GM12801 (cell line): ENCODE measurements at regions not wholly inside any gene's neighbourhood (a gene's known extent, or its start where the extent isn't known, plus 50 kb on each side); places are given as distances from the start of the nearest gene placed in this dataset.

Experiments used
- TF ChIP-seq, protein P1 (sequence below): IDR thresholded peaks from one replicate; pipeline ENCODE4 v1.5.1; 2011; ENCODE audit warnings: control low read depth; ENCODE audit not compliant: insufficient read length; ENCODE audit errors: extremely low read depth

DNA sequence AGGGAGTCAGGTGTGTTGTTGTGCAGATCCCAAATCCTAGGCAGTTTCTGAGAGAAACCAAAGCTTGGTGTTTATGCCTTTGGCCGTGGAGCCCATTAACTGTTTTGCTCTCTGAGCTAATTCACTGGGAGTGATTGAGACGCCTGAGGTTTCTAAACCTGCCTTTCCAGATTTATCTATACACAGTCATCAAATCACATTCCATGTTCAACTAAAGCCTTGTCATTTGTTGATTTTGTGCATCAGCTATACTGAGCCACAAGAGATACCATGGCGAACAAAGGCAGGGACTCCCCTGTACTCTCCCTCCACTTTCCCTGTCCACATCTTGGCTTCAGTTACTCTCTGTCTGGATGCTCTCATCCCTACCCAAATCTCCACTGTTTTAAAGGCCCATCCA, 229.7 kb upstream of the PMEPA1 start:
- TF ChIP-seq, protein P1, sequence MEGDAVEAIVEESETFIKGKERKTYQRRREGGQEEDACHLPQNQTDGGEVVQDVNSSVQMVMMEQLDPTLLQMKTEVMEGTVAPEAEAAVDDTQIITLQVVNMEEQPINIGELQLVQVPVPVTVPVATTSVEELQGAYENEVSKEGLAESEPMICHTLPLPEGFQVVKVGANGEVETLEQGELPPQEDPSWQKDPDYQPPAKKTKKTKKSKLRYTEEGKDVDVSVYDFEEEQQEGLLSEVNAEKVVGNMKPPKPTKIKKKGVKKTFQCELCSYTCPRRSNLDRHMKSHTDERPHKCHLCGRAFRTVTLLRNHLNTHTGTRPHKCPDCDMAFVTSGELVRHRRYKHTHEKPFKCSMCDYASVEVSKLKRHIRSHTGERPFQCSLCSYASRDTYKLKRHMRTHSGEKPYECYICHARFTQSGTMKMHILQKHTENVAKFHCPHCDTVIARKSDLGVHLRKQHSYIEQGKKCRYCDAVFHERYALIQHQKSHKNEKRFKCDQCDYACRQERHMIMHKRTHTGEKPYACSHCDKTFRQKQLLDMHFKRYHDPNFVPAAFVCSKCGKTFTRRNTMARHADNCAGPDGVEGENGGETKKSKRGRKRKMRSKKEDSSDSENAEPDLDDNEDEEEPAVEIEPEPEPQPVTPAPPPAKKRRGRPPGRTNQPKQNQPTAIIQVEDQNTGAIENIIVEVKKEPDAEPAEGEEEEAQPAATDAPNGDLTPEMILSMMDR: no peak

DNA sequence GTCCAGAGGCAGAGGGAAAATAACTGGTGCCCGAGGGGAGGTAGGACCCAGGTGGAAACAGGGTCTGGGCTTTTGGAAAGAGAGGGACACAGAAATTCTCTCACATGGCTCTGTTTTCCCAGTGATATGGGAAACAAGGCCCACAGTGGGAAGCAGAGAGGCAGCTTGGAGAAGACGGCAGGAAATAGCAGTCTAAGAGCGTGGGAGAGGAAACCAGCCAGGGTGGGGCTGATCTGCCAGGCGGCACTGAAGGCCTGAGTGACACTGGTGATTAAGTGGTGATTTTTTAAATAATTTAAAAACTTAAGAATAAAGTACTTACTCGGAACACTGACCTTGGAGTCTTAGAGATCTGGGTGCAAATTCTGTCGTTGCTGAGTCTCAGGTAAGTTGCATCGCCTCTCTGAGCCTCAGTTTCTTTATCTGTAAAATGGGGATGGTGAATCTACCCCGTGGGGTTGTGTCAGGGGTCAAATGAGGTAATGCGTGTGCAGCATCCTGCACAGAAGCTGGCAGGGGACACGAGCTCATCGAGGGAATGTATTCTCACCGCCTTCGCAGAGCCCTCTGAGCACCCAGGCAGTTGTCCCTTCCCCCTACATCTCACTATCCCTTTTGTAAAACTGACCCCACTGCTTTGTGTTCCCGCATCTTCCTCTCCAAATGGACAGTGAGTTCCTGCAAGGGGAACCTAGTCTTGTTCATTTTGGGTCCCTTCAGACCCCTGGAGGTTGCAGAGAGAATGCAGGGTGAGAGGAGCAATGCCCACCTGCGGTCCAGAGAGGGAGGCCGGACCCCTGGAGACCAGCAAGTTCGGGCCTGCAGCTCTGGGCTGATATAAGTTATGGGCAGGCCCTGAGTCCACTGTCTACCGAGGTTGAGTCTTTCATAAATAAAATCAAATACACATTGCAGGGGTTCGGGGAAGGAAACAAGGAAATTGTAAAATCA, 228.6 kb upstream of the PMEPA1 start:
- TF ChIP-seq, protein P1: no peak

DNA sequence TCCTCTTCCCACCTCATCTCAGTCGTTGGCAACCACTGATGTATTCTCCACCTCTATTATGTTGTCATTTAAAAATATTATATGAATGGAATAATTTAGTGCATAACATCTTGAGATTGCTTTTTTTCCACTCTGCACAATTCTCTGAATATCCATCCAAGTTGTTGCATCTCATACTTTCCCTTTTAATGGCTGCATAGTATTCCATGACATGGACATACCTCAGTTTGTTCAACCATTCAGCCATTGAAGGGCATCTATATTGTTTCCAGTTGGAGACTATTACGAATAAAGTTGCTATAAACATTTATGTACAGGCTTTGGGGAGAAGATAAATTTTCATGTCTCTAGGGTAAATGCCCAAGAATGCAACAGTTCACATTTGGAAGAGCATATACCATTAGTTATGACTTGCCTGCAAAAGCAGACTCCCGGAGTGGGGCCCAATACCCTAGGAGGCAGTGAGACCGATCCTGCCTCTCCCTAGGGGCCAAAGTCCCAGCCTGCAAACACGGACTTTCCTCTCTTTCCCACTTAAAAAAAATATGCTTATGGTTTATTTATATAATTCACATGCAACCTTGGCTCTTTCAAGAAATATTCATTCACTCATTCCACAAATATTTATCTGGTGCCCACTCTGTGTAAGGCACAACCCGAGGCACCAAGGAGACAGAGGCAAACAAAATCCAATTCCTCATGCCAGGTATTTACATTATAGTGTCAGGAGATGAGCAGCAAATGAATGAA, 227.0 kb upstream of the PMEPA1 start:
- TF ChIP-seq, protein P1: no peak

DNA sequence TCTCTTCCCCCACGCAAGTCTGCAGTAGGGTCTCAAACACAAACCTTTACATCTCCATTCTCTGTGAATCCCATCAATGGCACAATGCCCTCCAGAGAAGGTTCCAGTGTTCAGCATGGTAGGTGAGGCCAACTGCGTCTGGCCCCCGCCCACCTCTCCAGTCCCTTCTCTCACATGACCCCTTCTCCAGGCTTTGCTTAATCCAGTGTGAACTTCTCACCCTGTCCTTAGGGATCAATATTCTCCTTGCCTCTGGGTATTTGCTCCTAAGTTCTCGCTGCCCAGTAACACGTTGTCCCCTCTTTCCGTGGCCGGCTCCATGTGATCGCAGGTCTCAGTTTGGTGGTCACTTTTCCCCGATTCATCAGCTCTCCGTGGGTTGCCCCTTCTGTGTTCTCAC, 225.1 kb upstream of the PMEPA1 start:
- TF ChIP-seq, protein P1: no peak

DNA sequence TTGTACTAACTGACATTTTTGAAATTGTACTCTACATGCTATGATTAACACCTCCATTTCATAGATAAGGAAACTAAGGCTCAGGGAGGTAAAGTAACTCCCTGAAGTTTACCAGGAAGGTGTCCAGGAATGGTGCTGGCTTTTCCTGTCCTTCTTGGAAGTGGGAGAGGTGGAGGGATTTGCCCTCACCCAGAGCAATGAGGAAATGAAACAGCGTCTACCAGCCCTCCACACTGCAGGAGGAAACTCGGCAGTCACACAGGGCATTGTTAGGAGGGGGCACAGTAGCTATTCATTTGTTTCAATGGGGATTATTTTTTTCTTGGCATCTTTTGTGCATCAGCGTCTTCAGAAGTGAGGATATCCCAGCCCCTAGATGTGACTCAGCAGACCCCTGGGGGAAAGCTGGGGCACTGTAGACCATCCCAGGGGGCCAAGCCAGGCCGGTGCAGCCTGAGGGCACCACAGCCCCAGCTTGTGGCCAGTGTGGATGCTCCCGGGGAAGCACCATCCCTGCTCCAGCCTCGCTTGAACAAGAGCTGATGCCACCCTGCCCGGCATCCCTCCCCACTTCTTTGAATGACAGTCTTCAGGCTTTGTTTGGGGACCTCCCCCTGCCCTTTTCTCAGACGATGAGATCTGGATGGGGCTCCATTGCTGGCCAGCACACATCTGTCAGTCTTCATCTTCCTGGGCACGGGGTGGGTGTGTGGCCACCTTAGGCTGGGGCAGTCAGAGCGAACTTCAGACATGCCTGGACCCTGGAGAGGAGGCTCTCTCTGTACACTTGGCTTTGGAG, 224.4 kb upstream of the PMEPA1 start:
- TF ChIP-seq, protein P1: no peak

DNA sequence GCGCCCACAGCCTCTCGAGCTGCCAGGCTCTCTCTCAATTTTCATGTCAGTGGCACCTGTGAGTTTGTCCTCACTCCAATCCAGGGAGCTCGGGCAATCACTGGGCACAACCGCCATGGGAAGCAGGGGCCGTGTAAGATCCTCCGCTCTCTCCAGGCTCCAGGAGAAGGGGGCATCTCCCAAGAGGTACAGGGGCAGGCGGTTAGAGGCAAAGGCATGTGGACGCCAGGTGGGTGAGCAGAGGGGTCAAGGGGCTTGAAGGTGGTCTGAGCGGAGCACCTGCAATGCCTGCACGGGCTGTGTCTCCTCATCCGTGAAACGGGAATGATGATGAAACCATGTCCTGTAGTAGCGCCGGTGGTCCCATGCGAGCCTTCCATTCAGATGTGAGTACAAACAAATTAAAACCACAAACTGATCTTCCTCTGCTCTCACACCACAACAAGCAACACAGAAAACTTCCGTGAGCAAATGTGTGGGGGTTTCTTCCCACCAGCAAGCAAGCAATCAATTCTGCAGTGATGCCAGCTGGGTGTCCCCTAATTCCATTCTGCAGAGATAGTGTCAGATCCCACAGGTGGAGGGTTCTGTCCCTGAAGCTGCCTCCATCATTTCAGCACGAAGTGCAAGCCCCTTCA, 222.5 kb upstream of the PMEPA1 start:
- TF ChIP-seq, protein P1: no peak
